ENCODE measurements at regions not wholly inside any gene's neighbourhood (a gene's known extent, or its start where the extent isn't known, plus 50 kb on each side); places are given as distances from the start of the nearest gene placed in this dataset.

GRCh38 chr5:153222936-153223335, 267.5 kb upstream of the GRIA1 start:
- Histone ChIP-seq H3K4me2 (ENCODE audit: insufficient read depth in 1 of 2, low read depth in 2 of 2, low read length in 2 of 2) (no peak overlapping the region), H2AFZ (ENCODE audit: low read length) (no peak overlapping the region), H2BK12ac (ENCODE audit: low read depth, low read length) (no peak overlapping the region), H3K79me2 (ENCODE audit: control insufficient read depth in 1 of 2, insufficient read depth in 2 of 2, low read length in 2 of 2) (no peaks in the 10 kb centered on the region), H2BK15ac (ENCODE audit: low read length) (no peak overlapping the region), H2BK20ac (ENCODE audit: low read length) (no peak overlapping the region), H3K9ac (replicated peaks in 1 of 4; ENCODE audit: extremely low read depth in 1 of 4, low read depth in 3 of 4, low read length in 3 of 4) (no peak overlapping the region), H3K79me1 (ENCODE audit: low read depth, low read length) (no peaks in the 10 kb centered on the region), H4K20me1 (replicated peaks in 1 of 2; ENCODE audit: control insufficient read depth in 1 of 2, insufficient read depth in 2 of 2, low read length in 2 of 2) (no peaks in the 10 kb centered on the region), H2AK5ac (ENCODE audit: low read depth, low read length) (no peak overlapping the region), H3K56ac (replicated peaks; ENCODE audit: insufficient read length, low read depth, low read length) (no peak overlapping the region), H3K23ac (ENCODE audit: insufficient read length) (no peak overlapping the region), H3K4ac (replicated peaks; ENCODE audit: insufficient read length, low read depth, low read length) (no peak overlapping the region), H3K23me2 (ENCODE audit: low read depth, low read length) (no peaks in the 10 kb centered on the region), H3K4me3 (ENCODE audit: extremely low read depth in 1 of 4, insufficient read depth in 2 of 4, low read depth in 3 of 4, low read length in 4 of 4) (no peak overlapping the region), H3K18ac (ENCODE audit: extremely low read depth, low read length) (no peak overlapping the region), H2BK120ac (replicated peaks; ENCODE audit: low read depth, low read length) (no peak overlapping the region), H3K4me1 (replicated peaks in 1 of 4; ENCODE audit: control insufficient read depth in 3 of 4, insufficient read depth in 4 of 4, low read length in 3 of 4) (no peaks in the 10 kb centered on the region), H4K5ac (ENCODE audit: insufficient read length, low read depth, low read length) (no peak overlapping the region), H3K27me3 (replicated peaks in 1 of 4; ENCODE audit: control insufficient read depth in 3 of 4, extremely low read depth in 1 of 4, insufficient read depth in 3 of 4, low read length in 3 of 4) (no peaks in the 10 kb centered on the region), H4K91ac (replicated peaks; ENCODE audit: insufficient read length, low read length) (no peak overlapping the region), H3K14ac (ENCODE audit: insufficient read length) (no peak overlapping the region), H3K27ac (ENCODE audit: low read depth, low read length) (no peak overlapping the region), H3K9me3 (ENCODE audit: insufficient read depth in 2 of 2, low read depth in 1 of 2, low read length in 1 of 2) (no peaks in the 10 kb centered on the region), H3K36me3 (ENCODE audit: control insufficient read depth in 2 of 4, insufficient read depth in 4 of 4, low read length in 3 of 4) (no peaks in the 10 kb centered on the region), H4K8ac (ENCODE audit: extremely low read depth, insufficient read depth, low read length) (no peak overlapping the region), H2BK5ac (ENCODE audit: low read depth, low read length) (no peak overlapping the region)
- CTCF ChIA-PET (ENCODE audit: partially characterized antibody): interaction anchor here (1.1 kb wide), 1 partner anchor 743 kb away, joined by 3 read pairs; no protein-coding TSS in a partner anchor
- POLR2A ChIA-PET (ENCODE audit: partially characterized antibody): no interaction called here
- FAIRE-seq: no peak
- no peak for DNase-seq (ENCODE audit: low read depth in 1 of 2, low spot score in 2 of 2)
- TF ChIP-seq PHF8 (conservative IDR thresholded peaks at IDR 0.05; ENCODE audit: low read depth, low read length) (no peak), NANOG (IDR thresholded peaks at IDR 0.05; ENCODE audit: insufficient read depth, low read depth, low read length, poor library complexity, severe bottlenecking) (no peak), CREB1 (IDR thresholded peaks at IDR 0.05) (no peak), FOSL1 (IDR thresholded peaks at IDR 0.05; ENCODE audit: insufficient read depth, low read depth, low read length) (no peak), POLR2AphosphoS5 (IDR thresholded peaks at IDR 0.05; ENCODE audit: low read depth, low read length) (no peak), RAD21 (IDR thresholded peaks at IDR 0.05 in 1 of 2, conservative IDR thresholded peaks at IDR 0.05 in 1 of 2; ENCODE audit: low read depth in 2 of 2, low read length in 2 of 2) (no peak), CBX5 (IDR thresholded peaks at IDR 0.05; ENCODE audit: low read depth, low read length) (no peak), ATF2 (IDR thresholded peaks at IDR 0.05; ENCODE audit: low read length) (no peak), TAF1 (IDR thresholded peaks at IDR 0.05; ENCODE audit: low read depth, low read length) (no peak), SIRT6 (IDR thresholded peaks at IDR 0.05; ENCODE audit: low read length) (no peak), CBX8 (IDR thresholded peaks at IDR 0.05; ENCODE audit: borderline replicate concordance, low read depth, low read length) (no peak), RNF2 (IDR thresholded peaks at IDR 0.05; ENCODE audit: borderline replicate concordance, low read depth, low read length, missing control alignments, poor library complexity, severe bottlenecking) (no peak), RBBP5 (IDR thresholded peaks at IDR 0.05; ENCODE audit: borderline replicate concordance, low read depth, low read length) (no peak)
